ENCODE measurements at regions not wholly inside any gene's neighbourhood (a gene's known extent, or its start where the extent isn't known, plus 50 kb on each side); places are given as distances from the start of the nearest gene placed in this dataset.

DNA sequence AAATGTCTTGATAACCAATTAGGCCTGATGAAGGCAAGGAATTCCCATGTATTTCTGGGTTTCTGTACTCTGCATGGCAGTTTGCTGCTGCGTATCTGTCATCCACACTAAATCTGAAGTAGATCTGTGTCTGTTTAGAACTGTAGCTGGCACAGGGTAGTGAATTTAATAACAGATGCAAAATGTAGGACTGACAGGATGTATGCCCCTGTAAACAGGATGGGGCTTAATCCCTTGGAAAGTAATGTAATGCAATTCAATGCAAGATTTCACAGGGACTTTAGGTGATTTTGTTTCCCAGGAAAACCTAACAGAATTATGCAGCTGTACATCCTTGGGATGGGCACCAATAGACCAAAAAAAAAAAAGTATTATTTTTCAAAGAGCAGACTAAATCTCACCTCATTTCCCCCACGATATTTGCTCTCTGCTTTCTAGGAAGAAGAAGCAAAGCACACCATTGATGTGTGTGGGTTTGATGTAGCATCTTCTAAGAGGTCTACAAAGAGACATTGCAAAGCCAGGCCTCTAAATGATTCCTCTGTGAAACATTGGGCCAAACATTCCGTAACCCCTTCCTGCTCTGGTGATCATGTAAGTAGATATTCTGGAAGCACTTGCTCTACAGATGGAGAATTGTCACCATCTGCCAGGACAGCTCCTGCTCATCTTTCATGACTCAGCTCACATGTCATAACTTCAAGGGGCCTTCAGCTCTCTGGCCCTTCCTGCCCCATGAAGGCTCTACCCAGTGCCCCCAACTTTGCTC is 464.3 kb upstream of the RGMA start:
- DNase-seq (ENCODE audit: low spot score): no peak

DNA sequence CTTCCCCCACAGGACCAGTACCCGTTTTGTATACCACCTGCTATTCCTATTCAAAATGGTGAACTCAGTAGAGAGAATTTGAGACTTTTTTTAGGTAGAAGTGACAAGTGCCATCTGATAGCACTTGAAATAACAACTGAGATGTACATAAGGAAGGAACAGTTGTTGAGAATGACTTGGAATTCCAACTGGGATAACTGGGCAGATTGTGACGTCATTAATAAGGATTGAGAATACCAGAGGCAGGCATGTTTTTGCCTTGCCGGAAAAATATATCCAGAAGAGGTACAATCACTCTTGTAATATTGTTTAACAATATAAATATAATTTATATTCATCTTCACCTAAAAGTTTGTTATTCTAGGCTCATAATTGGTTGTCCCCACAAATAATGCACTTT is 454.1 kb upstream of the RGMA start:
- no peak for DNase-seq (ENCODE audit: low spot score)

GRCh38 chr15:93527374-93528050 is 438.5 kb upstream of the RGMA start:
- DNase-seq (ENCODE audit: low spot score): no peak

DNA sequence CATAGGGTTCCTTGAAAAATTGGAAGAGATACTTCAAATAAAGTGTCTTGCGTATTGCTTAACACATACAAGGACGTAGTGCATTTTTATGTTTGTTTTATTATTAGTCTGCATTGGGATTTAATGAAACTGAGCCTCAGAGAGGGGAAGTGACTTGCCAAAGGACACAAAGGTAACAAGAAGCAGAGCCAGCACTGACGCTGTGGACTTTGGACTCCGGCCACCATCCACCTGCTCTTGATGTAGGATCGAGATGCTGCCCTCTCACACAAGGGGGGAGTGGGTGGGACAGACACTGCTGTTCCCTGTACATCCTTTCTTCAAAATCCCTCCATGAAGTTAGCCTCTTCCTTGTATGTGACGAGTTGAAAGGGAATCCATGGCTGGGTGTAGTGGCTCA is 435.4 kb upstream of the RGMA start:
- DNase-seq (ENCODE audit: low spot score): no peak

GRCh38 chr15:93523481-93523880 is 434.5 kb upstream of the RGMA start:
- DNase-seq (ENCODE audit: low spot score): no peak

- no peak for DNase-seq (ENCODE audit: low spot score)
Measured at GRCh38 chr15:93520206-93520605, 431.2 kb upstream of the RGMA start.

- DNase-seq (ENCODE audit: low spot score): no peak
Measured at GRCh38 chr15:93519599-93519998, 430.6 kb upstream of the RGMA start.

DNA sequence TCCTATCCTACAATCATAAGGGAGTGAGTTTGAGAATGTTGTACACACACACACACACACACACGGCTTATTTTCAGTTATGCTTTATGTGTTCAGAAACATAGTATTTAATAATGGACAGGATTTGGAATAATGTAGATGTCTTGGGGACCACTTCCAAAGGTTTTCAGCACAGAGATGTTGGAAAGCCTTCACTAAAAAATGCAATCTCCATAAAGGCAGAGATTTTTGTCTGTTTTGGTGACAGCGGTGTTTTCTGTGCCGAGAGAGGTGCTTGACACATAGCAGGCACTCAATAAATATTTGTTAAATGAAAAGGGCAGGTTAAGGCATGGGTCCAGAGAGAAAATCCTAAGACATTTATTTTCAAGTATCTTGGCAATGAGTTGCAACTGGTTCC is 428.2 kb upstream of the RGMA start:
- DNase-seq (ENCODE audit: low spot score): no peak

DNA sequence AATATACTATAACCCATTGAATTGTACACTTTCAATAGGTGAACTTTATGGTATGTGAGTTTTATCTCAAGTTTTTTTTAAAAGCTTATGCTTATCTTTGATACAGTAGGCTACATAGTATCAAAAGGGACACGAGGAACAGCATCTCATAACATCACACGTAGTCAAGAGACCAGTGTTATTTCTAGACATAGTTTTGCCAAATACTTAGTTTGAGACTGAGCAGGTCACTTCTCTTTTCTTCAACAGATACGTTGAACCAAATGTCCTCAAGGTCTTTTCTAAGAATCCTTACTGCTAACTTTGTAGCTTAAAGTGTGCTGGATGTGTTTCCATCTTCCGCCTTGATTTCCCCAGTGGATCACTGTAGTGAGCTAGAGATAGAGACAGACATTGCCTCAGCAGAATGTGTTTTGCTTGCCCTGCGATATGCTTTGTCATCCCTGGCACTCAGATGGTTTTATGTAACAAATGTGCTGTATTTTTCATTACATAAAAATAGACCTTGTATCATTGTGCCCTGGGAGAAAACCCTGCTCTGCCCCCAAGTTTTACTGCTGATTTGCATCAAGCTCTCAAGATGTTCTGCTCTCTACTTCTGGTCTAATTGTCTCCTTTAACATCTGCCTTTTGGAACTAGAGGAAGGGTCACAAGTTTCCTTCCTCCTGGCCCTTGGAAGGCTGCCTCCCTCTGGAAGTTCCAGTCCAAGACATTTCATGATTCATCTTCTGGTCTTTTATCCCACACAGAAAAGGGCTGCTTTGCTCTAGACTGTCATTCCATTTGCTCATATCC is 426.4 kb upstream of the RGMA start:
- DNase-seq (ENCODE audit: low spot score): no peak

GRCh38 chr15:93506646-93507045 is 417.6 kb upstream of the RGMA start:
- no peak for DNase-seq (ENCODE audit: low spot score)

DNA sequence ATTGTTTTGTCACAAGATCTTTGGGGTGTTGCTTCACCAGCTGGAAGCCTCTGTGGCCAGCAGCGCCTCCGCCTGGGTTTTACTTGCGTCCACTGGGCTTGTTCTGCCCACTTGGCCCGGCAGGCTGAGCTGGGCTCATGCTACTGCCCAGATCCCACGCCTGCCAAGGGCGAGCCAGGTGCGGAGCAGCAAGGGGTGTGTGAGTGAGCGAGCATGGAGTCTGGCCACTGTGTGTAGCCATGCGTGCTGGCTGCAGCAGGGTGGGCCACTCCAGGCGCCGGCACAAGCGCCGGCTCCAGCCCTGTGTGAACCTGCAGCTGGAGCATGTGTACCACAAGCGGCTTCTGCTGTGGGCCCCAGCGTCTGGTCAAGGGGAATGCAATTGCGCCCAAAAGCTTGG is 416.5 kb upstream of the RGMA start:
- no peak for DNase-seq (ENCODE audit: low spot score)

- DNase-seq (ENCODE audit: low spot score): no peak
Measured at GRCh38 chr15:93501946-93502345, 412.9 kb upstream of the RGMA start.

DNA sequence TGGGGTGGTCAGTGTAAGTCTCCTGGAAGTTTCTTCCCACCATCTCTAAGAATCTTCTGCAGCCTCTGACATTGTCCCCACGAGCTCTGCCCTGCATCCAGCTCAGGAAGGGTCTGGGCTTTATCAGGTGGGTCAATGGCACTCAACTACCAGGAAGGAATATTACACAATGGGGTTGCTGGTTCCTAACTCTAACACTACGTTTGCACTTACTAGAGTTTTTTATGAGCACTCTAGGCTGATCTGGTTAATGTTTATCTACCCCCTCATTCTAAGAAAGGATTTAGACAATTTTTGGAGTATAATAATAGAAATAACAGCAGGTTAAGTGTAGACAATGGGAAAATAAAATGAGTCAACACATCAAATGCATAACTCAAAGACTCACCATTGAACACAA is 411.1 kb upstream of the RGMA start:
- no peak for DNase-seq (ENCODE audit: low spot score)

GRCh38 chr15:93497291-93497690 is 408.3 kb upstream of the RGMA start:
- no peak for DNase-seq (ENCODE audit: low spot score)

DNA sequence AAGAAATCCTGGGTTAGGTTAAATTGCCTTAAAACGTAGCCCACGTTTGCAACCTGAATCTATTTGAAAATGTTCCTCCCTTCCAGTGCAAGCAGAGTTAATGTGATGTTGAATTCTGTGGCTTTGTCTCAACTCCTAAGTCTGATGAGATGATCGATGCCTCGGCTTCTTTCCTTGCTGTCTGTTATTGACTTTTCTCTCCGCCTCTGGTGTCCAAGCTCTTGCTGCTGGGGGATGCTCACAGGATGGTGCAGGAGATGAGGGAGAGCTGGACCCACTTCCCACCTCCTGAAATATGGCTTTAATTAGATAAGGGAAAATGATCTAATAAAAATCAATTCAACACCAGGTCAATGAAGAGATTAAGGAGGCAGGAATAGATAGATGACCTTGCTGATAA is 407.9 kb upstream of the RGMA start:
- DNase-seq (ENCODE audit: low spot score): no peak

DNA sequence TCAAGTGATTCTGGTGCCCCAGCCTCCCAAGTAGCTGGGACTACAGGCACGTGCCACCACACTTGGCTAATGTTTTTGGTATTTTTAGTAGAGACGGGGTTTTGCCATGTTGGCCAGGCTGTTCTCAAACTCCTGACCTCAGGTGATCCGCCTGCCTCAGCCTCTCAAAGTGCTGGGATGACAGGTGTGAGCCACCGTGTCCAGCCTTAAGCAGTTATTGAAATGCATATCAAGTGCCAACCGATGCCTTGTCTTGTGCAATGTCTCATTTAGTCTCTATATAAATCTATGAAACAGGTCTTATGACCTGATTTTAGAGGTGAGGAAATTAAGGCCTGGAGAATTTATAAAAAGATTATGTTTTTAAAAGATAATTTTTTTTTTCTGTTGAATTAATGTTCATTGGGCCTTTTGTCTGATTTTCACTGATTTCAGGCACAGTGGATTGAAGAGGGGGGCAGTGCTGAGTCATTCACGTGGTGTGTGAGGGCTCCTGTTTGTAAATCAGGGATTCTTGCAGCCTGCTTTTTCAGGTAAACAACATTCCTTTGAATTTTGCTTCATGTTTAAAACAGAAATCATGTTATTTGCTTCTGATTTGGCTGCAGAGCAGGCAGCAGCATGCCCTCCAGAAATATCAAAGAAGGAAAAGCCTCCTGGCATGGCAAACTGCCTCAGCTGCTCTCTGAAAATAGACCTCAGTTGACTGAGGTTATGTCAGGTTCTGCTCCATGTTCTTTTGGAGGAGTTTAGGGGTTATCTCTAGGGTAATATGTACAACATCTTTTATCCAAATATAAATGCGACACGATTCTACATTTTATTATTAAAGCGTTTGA is 407.0 kb upstream of the RGMA start:
- no peak for DNase-seq (ENCODE audit: low spot score)

DNA sequence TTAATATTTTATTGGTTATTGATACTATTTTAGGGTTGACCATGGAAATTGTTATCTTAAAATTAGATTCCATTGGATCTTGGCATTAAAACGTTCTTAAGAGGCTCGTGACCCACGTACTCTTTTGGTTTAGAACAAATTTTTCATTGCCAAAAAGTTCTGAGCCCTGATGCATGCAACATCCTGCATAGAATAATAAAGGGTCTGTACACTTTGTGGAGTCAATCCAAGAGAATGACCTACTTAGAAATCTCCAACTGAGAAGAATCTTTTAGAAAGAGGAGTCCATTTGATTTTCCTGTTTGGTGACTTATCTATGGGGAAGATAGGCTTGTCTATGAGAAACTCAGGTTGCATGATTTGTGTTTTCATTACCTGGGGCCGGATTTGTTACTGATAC is 404.2 kb upstream of the RGMA start:
- no peak for DNase-seq (ENCODE audit: low spot score)

GRCh38 chr15:93491291-93491690 is 402.3 kb upstream of the RGMA start:
- no peak for DNase-seq (ENCODE audit: low spot score)

- DNase-seq (ENCODE audit: low spot score): no peak
Measured at GRCh38 chr15:93488296-93488713, 399.3 kb upstream of the RGMA start.

DNA sequence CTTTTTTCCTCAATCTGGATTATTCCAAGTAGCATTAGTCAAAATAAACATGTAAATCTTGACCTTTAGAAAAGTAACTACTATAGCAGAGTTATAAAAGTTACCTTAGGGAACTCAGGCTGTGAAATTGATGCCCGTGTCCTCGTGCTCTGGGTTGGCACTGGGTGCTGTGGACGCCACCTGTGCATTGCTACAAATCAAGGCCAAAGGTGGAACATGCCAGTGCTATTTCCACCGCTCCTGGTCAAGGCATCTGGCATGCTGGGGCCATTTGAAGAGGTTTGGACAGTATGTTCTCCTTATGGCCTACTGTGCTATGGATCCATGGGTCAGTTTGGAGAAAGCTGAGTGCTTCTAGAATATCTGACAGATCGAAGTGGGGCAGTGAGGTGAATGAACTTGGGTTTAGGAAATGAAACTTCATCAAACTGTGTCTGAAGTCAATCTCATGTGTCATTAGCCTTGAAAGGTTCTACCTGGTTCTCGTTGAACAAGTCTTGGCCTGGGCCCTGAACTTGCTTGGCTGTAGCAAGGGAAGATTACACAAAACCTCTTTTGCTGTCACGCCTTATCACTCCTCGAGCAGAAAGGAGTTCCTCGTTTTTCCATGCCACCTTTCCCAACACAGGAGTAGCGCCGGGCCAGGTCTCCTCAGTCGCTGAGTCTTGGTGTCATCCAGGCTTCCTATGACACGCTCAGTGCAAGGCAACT is 397.6 kb upstream of the RGMA start:
- DNase-seq (ENCODE audit: low spot score): no peak

All from hematopoietic multipotent progenitor cell treated with erythropoietin and hydrocortisone succinate and interleukin-3 and kit ligand, for 15 days (in vitro differentiated cells).